DMS 273 treated with DMSO at 0.1 percent for 48 hours (cell line): ENCODE measurements at regions not wholly inside any gene's neighbourhood (a gene's known extent, or its start where the extent isn't known, plus 50 kb on each side); places are given as distances from the start of the nearest gene placed in this dataset.

Source experiments
- DNase-seq: peaks from one replicate; lab custom pipeline; 2025; lab: John Stamatoyannopoulos, UW

DNA sequence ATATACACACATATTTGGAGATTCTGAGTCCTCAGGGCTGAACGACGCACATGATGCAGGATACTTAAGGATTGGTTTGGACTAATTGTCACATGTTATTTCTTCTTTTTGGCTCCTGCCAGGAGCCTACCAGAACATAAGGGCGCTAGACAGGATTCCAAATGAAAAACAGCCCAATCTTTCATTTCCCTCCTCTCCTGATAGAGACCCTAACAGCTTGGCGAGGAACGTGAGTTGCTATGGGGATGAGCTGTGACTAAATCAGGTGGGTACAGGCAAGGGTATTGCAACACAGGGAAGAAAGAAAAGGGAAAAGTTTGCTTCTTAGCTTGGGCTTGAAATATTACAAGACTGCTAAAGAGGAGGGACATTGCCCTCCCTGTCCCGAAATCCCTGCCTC lies 109.9 kb downstream of the AIPL1 start:
- no peak for DNase-seq

DNA sequence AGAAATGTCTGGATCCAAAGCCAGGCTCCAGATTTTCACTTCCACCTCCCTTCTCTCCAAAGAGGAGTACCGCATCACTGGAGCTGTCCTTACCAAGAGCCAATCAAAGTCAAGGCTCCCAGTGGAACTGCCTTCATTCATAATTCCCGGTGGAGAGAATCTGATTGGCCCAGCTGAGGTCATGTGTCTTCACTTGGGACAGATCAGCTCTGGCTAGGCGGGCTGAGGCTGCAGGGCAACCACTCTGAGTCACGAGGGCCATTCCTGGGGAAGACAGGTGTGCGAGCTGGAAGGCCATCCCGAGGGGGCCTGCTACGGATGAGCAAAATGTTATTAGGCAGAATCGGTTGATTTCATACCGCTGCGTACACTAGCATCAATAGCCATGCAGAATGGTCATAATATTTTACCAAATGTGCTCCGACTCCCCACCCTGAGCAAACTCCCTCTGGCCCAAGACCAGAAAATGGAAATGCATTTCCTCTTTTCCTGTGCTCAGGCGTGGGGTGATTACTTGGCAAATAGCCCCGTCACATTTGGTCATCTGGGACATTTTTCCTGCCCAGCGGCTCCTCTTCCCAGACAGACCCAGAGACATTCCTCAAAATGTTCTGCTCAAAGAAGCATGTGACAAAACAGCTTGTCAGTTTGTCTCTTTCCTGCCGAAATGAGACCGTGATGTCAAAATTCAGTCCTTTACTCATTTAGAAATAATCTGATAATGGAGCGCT lies 111.1 kb downstream of the AIPL1 start:
- no peak for DNase-seq

DNA sequence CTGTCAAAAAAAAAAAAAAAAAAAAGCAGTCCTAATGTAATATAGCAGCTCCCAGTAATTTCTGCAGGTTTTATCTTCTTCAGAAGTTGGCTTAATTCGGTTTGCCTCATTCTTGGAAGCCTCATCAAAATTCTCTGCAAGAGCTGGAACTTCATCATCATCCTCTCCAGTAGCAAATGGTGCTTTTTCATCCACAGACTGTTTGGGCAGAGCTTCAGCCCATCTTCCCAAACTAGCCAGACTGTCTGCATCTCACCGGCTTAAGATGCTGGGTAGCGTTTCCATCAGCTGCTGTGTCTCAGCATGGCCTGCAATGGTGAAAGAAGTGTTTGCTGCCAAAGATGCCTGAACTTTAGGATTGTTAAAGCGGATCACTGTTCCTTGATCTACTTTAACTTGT lies 112.6 kb downstream of the AIPL1 start:
- DNase-seq = no peak

DNA sequence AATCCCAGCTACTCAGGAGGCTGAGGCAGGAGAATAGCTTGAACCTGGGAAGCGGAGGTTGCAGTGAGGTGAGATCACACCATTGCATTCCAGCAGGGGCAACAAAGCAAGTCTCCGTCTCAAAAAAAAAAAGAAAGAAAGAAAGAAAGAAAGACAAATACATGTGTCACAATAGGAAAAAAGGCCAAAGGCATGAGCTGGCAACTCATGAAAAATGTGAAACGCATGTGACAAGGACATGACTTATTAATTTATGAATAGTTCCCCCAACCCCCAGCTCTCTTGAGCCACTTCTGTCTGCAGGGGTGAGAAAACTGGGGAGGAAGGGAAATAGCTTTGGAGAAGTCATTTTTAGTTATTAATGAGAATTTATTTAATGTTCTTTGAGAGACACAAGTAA lies 120.6 kb downstream of the AIPL1 start:
- no peak for DNase-seq

DNA sequence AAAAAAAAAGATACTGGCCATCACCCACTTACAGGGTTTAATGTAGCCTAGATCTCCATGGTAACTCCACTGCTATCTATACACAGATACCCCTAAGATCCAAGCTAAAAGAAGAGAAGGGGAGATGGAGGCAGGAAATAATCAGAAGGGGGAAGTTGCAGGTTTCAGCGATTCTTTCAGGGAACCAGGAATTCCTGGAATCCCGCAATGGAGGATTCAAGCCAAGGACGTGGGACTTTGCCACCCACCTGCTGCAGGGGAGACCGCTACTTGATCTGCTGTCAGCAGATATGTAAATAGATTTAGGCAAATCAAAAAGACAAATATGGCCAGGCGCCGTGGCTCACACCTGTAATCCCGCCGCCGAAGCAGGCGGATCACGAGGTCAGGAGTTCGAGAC lies 121.1 kb downstream of the AIPL1 start:
- no peak for DNase-seq

DNA sequence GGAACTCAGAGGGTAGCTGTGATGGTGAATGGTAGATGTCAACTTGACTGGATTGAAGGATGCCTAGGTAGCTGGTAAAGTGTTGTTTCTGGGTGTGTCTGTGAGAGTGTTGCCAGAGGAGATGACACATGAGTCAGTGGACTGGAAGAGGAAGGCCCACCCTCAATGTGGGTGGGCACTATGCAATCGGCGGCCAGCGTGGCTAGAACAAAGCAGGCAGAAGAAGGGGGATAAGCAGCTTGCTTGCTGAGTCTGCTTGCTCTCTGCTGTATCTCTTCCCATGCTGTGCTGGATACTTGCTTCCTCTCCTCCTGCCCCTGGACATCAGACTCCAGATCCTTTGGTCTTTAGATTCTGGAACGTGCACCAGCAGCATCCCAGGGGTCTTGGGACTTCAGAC lies 128.1 kb downstream of the AIPL1 start:
- DNase-seq = no peak

DNA sequence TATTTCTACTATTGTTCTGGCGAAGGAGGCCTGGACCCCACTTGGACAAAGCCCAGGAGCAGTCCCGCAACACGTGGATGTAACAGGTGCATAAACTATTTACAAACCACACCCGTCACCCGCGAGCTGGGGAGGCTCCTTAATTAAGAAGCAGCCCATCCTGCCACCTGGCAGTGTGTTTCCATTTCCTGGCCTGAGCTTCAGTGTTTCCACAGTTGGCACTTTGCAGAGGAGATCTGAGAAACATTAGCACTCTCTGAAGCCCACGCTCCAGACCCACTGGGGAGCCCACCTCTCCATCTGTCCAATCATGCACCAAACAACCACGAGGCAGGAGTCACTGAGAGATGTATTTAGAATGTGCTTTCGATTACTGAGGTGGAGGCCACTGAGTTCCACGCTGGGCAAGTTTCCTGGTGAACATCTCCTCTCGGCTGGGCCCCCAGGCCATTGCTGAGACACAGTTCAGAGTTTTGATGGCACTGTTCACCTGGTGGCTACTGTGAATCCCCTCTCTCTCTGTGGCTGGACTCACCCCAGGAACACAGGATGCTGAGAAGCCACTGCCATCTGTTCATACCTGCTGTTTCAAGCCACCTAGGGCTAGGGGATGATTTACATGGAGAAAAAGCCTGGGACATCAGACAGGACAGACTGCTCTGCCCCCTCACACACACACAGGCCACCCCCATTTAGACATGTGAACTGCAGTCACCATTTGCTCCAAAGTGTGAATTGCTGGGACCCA lies 129.1 kb downstream of the AIPL1 start:
- DNase-seq = no peak

DNA sequence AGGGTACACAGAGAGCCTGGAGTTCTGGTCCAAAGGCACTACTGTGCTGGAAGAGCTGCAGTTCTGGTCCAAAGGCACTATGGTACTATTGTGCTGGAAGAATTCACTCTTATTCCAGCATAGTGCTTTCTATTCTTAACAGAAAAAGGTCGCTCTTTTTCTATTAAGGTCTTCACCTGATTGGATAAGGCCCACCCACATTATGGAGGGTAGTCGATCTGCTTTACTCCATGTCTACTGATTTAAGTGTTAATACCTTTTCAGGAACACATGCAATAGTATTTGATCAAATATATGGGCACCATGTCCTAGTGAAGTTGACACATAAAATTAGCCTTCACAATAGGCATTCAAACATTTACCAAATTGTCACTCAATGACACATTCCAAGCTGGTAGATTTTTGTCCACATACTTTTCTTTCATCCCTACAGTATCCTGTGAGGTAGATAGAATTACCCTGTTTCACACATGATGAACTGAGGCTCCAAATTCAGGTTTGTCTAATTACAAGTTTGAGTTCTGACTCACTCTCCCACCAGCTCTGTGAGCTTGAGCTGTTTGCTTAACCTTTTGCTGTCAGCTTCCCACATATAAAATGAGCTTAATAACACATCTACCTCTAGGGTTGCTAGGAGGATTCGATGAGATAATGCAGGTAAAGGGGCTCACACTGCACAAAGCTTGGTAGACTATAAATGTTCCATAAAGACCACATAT lies 129.9 kb downstream of the AIPL1 start:
- DNase-seq = no peak

DNA sequence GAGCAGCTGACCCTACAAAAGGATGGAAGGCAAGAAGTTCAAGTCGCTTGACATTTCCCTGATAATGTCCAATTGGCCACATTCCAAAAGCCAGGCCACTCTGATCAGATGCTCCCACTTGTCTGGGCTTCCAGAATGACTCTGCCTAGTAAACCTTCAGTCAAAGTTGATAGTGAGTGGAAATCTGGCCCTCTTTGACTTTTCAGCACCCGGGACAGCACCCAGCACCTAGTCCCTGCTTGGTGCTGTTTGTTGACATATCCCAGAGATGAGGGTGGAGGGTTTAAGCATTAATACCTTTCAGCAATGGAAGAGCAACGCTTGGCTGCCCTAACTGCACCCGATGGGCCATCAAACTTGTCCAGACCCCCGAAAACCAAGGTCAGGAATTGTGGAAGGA lies 131.3 kb downstream of the AIPL1 start:
- DNase-seq = no peak

DNA sequence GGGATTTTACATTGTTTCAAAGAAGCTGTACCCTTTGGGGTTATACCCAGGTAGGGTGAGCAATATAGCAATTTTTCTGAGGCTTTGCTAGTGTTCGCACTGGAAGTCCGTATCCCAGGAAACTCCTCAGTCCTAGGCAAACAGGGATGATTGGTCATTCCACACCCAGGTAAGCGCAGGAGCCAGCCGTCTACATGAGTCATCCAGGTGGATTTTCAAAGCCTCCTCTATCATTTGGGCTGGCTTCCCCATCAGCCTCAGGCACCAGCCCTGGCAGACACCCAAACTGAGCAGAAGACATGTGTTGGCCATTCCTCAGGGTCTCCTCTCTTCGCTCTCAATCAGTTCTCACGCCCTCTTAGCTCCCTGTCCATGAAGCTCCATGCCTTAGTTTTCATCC lies 135.6 kb downstream of the AIPL1 start:
- DNase-seq = no peak

DNA sequence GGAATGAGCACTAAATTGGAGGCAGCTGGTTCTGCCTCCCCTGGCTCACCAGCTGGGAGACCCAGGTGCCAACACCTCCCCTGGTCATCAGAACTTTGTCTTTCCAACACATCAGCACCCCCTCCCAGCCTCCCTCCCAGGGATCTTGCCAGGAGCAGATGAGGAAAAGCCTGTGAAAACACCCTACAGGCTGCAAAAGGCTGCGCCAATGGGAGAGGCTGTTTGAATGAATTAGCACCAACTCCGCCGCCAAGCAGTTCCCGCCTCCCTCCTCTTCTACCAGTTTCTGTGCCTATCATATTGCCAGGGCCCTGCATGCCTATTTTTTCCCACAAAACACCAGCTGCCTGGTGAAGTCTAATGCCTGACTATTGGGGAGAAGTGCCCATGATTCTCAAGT lies 137.0 kb downstream of the AIPL1 start:
- no peak for DNase-seq

DNA sequence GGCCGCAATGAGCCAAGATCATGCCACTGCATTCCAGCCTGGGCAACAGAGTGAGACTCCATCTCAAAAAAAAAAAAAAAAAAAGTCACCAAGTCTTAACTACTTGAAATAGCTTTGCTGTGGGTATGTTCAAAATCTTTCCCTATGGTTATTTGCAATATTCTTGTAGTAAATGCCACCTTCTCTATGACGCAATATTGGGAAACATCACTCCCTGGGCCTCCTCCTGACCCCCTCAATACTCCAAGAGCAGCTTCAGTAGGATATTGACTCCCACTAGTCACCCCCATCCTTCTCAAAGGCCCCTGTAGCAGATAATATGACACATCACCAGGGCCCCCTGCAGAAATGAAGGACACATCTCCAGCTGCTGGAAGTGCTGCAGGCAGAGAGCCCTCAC lies 137.8 kb downstream of the AIPL1 start:
- DNase-seq = no peak

DNA sequence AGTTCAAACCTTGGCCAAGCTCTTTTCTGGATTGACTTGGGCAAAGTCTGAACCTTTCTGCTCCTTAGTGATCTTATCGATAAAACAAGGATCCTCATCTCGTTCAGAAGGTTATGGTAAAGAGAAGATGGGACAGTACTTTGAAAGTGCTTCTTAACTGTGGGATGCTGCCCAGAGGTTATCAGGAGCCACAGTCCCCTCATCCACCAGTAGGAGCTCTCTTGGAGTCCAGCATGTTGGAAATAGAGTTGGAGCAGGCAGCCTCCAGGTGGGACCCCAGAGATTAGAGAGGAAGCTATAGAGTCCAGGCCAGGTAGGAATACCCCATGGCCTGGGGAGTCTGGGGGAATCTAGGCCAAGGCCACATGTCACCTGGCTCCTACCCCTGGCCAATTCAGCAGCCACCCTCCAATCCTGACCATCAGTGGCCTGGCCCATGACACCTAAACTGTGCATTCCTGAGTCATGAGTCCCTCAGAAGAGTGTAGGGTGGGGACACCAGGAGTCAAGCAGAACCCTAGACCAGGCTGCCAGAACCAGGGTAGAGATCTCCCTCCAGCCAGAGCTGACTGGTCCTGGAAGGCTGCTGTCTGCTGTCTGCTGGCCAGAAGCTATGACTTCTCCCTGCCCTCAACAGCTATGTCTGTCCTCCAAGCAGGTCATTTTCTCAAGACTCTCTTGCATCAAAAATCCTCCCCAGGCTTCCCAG lies 144.3 kb downstream of the AIPL1 start:
- no peak for DNase-seq

DNA sequence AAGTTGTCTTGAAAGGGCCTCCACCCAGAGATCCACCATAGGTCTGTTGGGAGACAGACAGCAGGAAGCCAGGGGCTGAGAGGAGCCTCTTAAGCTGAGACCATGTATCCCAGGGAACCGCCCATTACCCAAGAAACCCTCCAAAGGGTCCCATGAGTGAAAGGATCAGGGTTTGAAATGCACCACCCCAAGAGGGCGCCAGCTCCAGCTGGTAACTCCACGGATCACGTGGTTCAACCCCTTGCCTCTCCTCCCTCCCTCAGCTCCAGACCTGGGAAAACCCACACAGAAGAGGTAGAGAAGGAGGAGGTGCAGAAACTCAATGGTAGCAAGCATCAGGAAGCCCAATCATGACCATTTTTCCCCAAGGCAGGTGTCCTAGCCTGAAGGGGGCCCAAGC lies 148.7 kb downstream of the AIPL1 start:
- DNase-seq = no peak

DNA sequence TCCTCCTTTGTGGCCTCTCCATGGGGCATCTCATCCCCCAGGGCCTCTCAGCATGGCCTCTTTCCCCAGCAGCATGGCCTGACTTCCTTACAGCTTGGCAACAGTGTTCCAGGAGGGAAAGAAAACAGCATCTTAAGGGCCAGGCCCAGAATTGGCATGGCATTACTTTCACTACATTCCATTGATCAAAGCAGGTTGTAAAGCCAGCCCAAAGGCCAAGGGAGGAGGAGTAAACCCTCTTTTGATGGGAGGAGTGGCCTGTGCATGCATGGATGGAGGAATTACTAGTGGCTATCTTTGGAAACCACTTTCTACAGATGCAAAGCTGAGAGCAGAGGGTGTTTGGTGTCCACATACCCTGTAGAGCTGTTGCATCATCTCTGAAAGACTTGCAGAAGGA lies 149.4 kb downstream of the AIPL1 start:
- DNase-seq = no peak

DNA sequence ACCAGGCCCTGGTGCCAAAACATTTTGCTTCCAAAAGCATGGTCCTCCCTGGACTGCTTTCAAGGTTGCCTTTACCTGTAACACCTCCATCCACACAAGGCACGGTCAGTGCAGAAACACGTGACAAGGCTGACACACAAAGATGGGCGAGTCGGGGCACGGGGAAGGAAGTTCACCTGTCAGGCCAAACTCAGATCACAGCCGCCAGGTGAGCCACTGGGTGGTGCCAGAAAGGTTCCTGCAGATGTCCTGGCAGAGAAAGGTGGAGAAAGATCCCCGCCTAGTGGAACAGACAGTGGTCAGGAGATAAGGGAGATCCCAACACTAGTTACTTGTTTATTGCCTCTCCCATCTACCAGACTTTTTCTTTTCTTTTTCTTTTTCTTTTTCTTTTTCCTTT lies 155.3 kb downstream of the AIPL1 start:
- no peak for DNase-seq

DNA sequence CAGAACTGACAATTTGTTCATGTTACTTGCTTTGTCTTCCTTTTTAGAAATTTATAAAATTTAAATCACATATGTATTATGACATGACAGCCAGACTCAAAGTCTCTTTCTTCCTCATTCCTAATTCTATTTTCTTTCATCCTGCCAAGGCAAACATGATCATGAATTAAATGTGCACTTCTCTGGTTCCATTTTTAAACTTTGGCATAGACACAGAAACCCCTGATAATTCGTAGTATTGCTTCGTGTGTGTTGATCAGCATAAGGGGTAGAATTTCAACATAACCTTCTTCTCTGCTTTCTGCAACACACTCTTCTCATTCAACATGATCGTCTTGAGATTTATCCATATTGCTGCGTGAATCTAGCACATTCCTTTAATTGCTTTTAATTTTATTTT lies 156.5 kb downstream of the AIPL1 start:
- DNase-seq = no peak

DNA sequence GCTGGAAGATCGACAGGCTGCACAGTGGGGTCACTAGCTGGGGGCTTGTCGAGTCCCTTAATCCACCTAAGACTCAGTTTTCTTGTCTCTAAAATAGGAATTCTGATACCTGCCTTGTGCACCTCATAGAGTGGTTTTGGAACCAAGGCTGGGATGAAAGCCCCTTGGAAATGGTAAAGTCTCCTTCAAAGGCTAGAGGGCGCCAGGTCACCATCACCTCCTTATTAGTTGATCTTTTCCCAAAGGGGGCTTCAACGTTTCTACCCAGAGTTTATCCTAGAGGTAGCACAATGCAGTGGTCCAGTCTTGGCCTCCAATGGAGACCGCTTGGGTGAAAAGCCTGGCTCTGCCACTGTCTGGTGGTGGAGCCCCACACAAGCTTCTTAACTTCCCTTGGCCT lies 158.2 kb downstream of the AIPL1 start:
- DNase-seq = no peak

DNA sequence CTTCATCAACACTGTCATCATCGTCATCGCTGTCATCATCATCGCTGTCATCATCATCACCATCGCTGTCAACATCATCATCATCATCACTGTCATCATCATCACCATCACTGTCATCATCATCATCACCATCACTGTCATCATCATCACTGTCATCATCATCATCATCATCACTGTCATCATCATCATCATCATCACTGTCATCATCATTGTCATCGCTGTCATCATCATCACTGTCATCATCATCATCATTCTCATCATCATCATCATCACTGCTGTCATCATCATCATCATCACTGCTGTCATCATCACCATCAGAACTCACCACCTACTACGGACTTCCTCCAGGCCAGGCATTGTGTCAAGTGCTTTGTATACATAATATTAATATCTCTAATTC lies 160.6 kb downstream of the AIPL1 start:
- DNase-seq = no peak

DNA sequence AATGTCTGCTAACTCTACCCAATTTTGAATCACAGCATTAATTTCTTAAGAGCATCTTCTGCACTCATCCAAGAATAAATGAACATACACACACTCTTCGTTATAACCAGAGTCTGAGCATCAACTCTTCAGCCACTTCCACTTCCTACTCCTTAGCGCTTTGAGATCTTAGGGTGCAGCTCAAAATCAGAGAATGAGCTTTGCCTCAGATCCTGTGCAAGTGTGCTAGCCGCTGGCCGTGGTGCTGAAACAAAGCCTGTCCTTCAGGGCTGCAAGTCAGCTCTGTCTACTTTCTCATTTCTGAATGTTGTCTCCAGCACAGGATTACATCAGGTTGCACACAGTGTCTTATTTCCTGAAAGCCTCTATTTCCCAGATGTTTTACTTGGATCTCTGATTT lies 165.4 kb downstream of the AIPL1 start:
- DNase-seq = no peak

DNA sequence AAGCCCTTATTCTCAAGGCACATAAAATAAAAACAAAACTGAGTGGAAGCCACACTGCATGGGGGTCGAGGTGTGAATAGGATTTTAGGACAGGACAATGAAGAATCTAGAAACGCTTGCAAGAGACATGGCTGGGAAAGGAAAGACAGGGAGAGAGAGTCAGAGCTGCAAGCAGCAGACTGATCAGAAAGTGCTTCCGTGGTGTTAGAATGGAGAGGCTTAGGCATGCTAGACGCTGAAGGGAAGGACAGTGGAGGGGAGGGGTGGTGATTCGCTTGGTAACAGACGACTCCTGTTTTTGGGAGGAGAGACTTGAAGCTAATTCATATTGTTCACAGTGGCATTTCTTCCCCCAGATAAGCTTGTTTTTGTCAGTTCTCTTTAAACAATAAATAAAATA lies 173.5 kb downstream of the AIPL1 start:
- DNase-seq = no peak

DNA sequence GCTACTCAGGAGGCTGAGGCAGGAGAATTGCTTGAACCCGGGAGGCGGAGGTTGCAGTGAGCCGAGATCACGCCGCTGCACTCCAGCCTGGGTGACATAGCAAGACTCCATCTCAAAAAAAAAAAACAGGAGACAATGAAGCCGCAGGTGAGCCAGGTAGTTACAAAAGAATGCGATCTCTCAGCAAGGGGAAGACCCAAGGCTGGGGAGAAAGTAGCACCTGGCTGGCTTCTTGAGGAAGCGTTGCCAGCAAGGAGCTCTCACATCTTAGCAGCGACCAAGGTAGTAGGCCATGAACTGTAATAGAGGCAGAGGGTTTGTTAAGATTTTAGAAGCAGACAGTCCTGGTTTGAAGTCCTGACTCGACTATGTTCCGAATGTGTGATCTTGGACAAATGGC lies 175.0 kb downstream of the AIPL1 start:
- DNase-seq = no peak

DNA sequence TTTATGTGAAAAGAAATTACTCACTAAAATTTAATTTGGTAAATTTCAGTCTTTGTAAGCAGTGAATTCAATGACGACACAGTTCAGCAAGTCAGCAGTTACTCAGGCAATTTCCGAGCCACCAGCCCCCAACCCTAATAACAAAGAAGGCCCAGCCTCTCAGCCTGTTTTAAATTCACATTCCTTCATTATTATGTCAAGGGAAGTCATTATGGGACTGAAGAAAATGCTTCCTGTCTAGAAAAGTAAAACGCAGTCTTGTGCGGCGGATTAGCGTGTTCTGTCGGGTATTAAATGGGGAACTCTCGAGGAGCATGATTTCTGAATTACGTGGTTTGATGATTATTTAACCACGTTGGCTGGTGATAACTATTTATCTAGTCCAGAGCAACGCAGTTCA lies 177.6 kb downstream of the AIPL1 start:
- DNase-seq = no peak
